ENCODE measurements at regions not wholly inside any gene's neighbourhood (a gene's known extent, or its start where the extent isn't known, plus 50 kb on each side); places are given as distances from the start of the nearest gene placed in this dataset.

DNA sequence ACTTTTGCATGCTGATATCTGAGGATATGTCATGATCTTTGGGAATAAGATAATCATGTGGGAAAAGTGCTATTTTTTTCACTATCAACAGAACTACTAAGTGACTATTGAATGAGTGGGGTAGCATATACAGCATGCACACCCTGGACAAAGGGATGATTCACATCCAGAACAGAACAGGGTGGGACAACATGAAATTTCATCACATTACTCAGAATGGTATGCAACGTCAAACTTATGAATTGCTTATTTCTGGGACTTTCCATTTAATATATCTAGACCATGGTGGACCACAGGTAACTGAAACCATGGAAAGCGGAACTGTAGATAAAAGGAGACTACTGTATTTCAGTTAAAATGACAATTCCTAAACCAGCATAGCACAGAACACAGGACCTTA, 370.0 kb downstream of the HINT1 start:
- no peak for TF ChIP-seq CTCF (IDR thresholded peaks at IDR 0.05)
- no peak for ATAC-seq
- no peaks in the 10 kb centered on the region for H3K27me3 ChIP-seq
- peaks cover 0 to 23% (median 8%) of the 10 kb centered on the region in 11 donors for H3K9me3 ChIP-seq
- DNase-seq, result no peak
- H3K4me1 ChIP-seq, result no peaks in the 10 kb centered on the region
- no peaks in the 10 kb centered on the region for H3K36me3 ChIP-seq
- intact Hi-C loops (cut with DNase I), result no loop called here
- H3K4me3 ChIP-seq, result no peak overlapping the region
- H3K27ac ChIP-seq, result no peak overlapping the region
- whole genome bisulfite sequencing, 2 donors, result 82 to 91% methylated on average over 2 of the region's 2 CpGs

- Histone ChIP-seq H3K4me3 (no peak overlapping the region), H3K27me3 (no peaks in the 10 kb centered on the region), H3K4me1 (no peaks in the 10 kb centered on the region), H3K9me3 (no peaks in the 10 kb centered on the region), H3K27ac (no peak overlapping the region), H3K36me3 (no peaks in the 10 kb centered on the region)
- DNase-seq, result no peak
- ATAC-seq, result no peak
- TF ChIP-seq CTCF (IDR thresholded peaks at IDR 0.05), result no peak
- intact Hi-C loops (cut with DNase I), result no loop called here
Observed at GRCh38 chr5:130777794-130778193, 387.3 kb downstream of the HINT1 start.

- TF ChIP-seq CTCF (IDR thresholded peaks at IDR 0.05), result no peak
- Histone ChIP-seq H3K36me3 (no peaks in the 10 kb centered on the region), H3K27ac (no peak overlapping the region), H3K4me1 (no peaks in the 10 kb centered on the region), H3K9me3 (no peaks in the 10 kb centered on the region), H3K27me3 (no peaks in the 10 kb centered on the region), H3K4me3 (no peak overlapping the region)
- no peak for DNase-seq
- ATAC-seq, result no peak
- 60 to 69% methylated on average over 3 of the region's 3 CpGs for WGBS, 2 donors
- intact Hi-C loops (cut with DNase I), result no loop called here
Observed at GRCh38 chr5:130773813-130774212, 391.2 kb downstream of the HINT1 start.

DNA sequence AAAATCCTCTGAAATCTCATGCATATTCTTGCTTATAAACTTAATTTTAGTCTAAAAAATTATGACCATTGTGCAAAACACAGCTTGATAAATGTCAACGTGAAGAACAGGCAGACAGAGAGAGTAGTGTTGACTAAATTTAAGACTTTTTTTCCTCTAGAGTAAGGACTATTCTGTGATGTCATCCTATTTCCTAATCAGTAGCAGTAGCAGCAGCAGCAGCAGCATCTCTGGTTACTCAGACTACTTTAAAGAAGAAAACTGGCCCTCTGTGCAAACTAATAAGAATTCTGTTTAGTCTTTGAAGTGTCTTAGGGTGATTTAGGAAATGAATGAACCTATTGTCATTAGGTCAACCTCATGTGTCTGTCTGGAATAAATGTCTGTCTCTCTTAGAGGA, 403.0 kb downstream of the HINT1 start:
- H3K36me3 ChIP-seq, result no peaks in the 10 kb centered on the region
- H3K27me3 ChIP-seq, result no peaks in the 10 kb centered on the region
- no peak for TF ChIP-seq CTCF (IDR thresholded peaks at IDR 0.05)
- DNase-seq (no peak), ATAC-seq (no peak)
- 46 to 48% methylated on average over 1 of the region's 1 CpG for WGBS, 2 donors
- H3K9me3 ChIP-seq, result peaks cover 0 to 6% (median 0%) of the 10 kb centered on the region in 11 donors
- intact Hi-C loops (cut with DNase I), result no loop called here
- H3K4me1 ChIP-seq, result no peaks in the 10 kb centered on the region
- H3K27ac ChIP-seq, result no peak overlapping the region
- no peak overlapping the region for H3K4me3 ChIP-seq

DNA sequence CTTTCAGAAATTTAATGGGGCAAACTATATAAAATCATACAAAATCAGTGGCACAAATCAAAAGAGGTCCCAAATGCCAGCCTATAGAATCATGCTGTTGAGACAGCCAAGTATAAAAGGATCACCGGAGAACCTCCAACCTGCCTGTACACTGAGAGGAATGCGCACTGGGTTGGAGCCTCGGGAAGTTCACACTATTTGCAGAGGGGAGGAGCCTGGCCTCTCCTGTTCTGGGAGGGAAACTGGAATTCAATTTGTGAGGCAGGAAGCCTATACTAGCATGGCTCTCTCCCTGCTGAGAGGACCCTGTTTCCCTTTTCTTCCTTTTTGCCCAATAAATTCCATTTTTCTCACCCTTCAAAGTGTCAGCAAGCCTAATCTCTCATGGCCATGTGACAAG, 406.0 kb downstream of the HINT1 start:
- DNase-seq, result no peak
- H3K9me3 ChIP-seq, result peaks cover 0 to 7% (median 0%) of the 10 kb centered on the region in 11 donors
- no peaks in the 10 kb centered on the region for H3K27me3 ChIP-seq
- H3K4me1 ChIP-seq, result no peaks in the 10 kb centered on the region
- H3K36me3 ChIP-seq, result no peaks in the 10 kb centered on the region
- no peak for TF ChIP-seq CTCF (IDR thresholded peaks at IDR 0.05)
- H3K4me3 ChIP-seq, result no peak overlapping the region
- 48 to 49% methylated on average over 3 of the region's 3 CpGs for WGBS, 2 donors
- H3K27ac ChIP-seq, result no peak overlapping the region
- intact Hi-C loops (cut with DNase I), result no loop called here
- no peak for ATAC-seq

All from heart right ventricle (tissue), 16 donors.